Right kidney (tissue), 1 donor: ENCODE measurements at regions not wholly inside any gene's neighbourhood (a gene's known extent, or its start where the extent isn't known, plus 50 kb on each side); places are given as distances from the start of the nearest gene placed in this dataset.
A peak's percentile ranks its signal among the peaks of the same experiment; 100 is the strongest.

Source experiments
- DNase-seq: peaks from one replicate; pipeline ENCODE4 v3.0.0-alpha.2; 2016

GRCh38 chr7:156448918-156449317 is 191.7 kb upstream of the RNF32 start:
- DNase-seq: no peak

- no peak for DNase-seq
These were observed 193.6 kb upstream of the RNF32 start for GRCh38 chr7:156446990-156447389.

GRCh38 chr7:156445997-156446761 is 194.4 kb upstream of the RNF32 start:
- DNase-seq: no peak

GRCh38 chr7:156442516-156442915 is 198.1 kb upstream of the RNF32 start:
- no peak for DNase-seq

- no peak for DNase-seq
These were observed 200.1 kb upstream of the RNF32 start for GRCh38 chr7:156440456-156440855.

GRCh38 chr7:156438011-156438410 is 202.6 kb upstream of the RNF32 start:
- DNase-seq: no peak

- no peak for DNase-seq
These were observed 203.5 kb upstream of the RNF32 start for GRCh38 chr7:156437021-156437614.

- no peak for DNase-seq
These were observed 204.9 kb upstream of the RNF32 start for GRCh38 chr7:156435486-156436231.

- DNase-seq: no peak
These were observed 205.9 kb upstream of the RNF32 start for GRCh38 chr7:156434706-156435105.

GRCh38 chr7:156432018-156432417 is 208.6 kb upstream of the RNF32 start:
- DNase-seq: no peak

GRCh38 chr7:156430109-156430508 is 210.5 kb upstream of the RNF32 start:
- DNase-seq: no peak

- DNase-seq: no peak
These were observed 211.1 kb upstream of the RNF32 start for GRCh38 chr7:156429514-156429913.

GRCh38 chr7:156423876-156424275 is 216.7 kb upstream of the RNF32 start:
- no peak for DNase-seq

- DNase-seq: no peak
These were observed 220.1 kb upstream of the RNF32 start for GRCh38 chr7:156420496-156420895.

GRCh38 chr7:156419782-156420181 is 220.8 kb upstream of the RNF32 start:
- DNase-seq: no peak

GRCh38 chr7:156402255-156402654 is 238.3 kb upstream of the RNF32 start:
- no peak for DNase-seq

- no peak for DNase-seq
These were observed 239.0 kb upstream of the RNF32 start for GRCh38 chr7:156401617-156402016.

- no peak for DNase-seq
These were observed 240.5 kb upstream of the RNF32 start for GRCh38 chr7:156400046-156400445.

- no peak for DNase-seq
These were observed 243.3 kb upstream of the RNF32 start for GRCh38 chr7:156397249-156397648.

- no peak for DNase-seq
These were observed 251.4 kb upstream of the RNF32 start for GRCh38 chr7:156389116-156389692.

- DNase-seq: peak; percentile 14
These were observed 254.5 kb upstream of the RNF32 start for GRCh38 chr7:156386097-156386496.

GRCh38 chr7:156384706-156385105 is 255.9 kb upstream of the RNF32 start:
- DNase-seq: no peak

- DNase-seq: no peak
These were observed 257.0 kb upstream of the RNF32 start for GRCh38 chr7:156383526-156383925.
